NCI-H1105 (cell line): ENCODE measurements at regions not wholly inside any gene's neighbourhood (a gene's known extent, or its start where the extent isn't known, plus 50 kb on each side); places are given as distances from the start of the nearest gene placed in this dataset.
"Not testable (repeated sequence)": the region's sequence is repeated elsewhere in the genome, so short reads cannot be mapped to it uniquely, and the experiment has no call there.

ENCODE experiments used
- DNase-seq: peaks from one replicate; lab custom pipeline; 2025; lab: John Stamatoyannopoulos, UW

DNA sequence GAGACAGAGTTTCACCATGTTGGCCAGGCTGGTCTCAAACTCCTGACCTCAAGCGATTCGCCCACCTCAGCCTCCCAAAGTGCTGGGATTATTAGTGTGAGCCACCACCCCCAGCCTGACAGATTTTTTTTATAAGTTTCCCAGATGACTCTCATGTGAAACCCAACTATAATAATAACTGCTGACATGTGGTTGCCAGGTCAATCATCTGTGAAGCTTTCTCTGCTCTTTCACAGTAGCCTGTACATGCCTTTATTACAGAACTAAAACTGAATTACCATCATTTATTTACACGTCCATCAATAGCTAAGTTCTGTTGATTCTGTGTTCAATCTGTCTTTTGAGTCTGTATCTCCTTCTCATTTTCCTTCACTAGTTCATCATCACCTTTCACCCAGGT lies 218.5 kb downstream of the RPS29 start:
- DNase-seq, result no peak

DNA sequence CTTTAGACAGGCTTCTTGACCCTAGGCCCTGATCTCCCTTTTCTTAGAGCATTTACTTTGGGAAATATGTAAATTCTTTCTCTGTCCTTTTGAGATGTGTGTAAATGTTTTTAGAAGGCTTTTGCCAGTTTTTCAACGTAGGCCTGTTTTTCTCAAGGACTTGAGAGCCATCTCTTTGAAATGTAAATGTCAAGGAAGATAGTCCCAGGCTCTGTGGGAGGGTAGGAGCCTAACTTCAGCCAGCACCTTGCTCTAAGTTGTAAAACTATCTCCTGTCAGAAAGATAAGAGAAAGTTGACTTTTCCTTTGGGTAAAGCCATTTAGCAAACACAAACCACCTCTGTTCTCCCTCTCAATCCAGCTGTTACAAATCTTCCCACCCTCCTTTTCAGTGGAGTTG lies 219.8 kb downstream of the RPS29 start:
- DNase-seq, result no peak

DNA sequence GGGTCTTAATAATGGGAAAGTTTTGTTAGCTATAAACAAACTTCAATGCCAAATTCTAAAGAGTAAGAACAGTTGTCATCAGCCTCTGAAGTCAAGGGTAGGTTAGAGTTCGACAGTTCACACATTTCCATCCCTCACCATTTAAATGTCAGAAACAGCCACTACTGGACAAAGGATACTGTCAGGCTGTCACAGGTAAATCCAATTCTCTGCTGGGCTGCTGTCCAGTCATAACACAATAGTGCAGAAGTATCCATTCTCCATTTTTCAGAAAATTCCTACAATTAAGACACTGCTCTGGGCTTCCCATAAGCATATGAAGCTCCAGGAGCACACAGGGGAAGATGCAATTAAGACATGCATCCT lies 221.4 kb downstream of the RPS29 start:
- DNase-seq, result no peak

DNA sequence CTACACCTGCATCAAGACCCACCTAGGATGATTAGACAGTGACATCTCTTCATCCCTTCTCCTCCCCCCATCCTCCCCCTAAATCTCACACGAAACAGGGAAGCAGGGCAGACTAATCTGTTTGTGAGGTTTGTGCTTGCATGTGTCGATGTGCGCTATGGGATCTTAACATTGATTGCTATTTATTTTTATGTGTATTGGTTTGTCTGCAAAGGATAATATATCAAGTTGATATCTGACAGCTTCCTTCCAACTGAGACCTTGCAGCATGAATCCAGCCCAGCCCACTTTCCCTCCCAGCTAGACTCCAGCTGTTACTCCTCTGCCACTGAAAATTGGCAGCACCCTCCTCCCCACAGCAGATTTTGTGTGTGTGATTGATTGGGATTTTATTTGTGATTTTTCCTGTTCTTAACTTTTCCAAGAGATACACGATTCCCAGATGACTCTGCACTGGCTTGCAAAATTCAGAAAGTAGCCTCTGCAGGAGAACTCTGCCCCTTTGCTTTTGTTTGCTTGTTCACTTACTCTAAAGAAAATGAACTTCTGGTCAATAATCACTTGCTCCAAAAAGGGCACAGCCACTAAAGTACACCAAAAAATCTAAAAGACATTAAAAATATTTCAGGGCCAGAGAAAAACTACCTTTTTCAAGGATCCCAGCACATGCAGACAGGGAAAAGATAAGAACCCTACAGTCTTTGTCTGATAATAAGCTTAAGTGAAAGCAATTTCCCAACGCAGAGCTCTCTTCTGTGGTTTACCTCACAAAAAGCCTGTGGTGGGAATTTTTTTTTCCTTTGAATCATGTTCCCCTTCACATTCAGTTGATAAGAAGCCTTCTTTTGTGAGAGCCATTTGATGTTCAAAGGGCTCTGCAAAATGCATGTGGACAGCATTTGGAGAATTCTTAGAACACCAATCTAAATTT lies 222.1 kb downstream of the RPS29 start:
- DNase-seq, result no peak

DNA sequence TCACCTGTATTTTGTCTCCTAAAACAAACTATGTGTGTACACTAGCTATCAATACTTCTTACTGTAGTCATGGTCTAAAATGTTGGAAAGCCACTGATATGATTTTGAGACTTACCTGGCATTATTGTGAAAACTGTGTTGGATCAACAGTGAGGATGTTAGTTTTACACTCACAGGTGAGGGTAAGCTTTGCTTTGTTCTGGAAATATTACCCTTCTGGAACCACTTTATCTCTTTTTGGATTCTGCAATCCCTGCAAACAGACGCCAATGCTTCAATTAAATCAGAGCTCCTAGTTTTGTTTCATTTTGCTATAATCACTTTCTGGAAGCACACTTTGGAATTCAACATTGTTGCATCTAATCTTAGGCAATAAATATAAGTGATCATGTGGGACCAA lies 223.3 kb downstream of the RPS29 start:
- no peak for DNase-seq

DNA sequence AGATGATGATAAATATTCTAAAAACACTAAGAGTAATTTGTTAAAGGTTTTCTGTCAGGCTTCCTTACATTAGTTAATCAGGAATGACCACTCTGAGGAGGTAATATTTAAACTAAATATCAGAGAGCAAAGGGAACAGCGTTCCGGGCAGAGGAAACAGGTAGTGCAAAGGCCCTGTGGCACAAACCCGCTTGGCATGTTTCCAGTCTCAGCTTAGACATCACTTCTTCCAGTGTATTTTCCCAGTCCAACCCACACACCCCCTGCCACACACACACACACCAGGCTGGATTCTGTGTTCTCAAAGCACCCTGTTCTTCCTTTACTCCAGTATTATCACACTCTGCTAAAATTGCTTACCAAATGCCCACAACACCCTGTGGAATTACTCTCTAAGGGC lies 247.1 kb downstream of the RPS29 start:
- no peak for DNase-seq

DNA sequence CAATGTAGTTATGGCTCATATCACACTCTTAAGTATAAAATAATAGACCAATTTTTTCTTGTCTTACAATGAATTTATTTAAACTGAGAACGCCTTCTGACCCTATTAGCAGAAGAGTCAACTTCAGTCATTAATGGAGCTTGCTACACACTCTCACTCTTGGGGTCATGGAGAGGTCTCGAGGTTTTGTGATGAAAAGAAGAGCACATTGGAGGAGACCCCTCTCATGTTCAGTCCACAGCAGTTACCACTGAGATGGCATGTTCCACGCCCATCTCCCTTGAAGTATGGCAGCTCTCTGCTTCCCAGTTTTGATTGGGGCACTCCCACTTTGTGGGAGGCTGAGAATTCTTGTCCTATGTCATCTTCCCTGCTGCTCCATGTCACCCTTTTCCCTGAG lies 266.4 kb downstream of the RPS29 start:
- no peak for DNase-seq

DNA sequence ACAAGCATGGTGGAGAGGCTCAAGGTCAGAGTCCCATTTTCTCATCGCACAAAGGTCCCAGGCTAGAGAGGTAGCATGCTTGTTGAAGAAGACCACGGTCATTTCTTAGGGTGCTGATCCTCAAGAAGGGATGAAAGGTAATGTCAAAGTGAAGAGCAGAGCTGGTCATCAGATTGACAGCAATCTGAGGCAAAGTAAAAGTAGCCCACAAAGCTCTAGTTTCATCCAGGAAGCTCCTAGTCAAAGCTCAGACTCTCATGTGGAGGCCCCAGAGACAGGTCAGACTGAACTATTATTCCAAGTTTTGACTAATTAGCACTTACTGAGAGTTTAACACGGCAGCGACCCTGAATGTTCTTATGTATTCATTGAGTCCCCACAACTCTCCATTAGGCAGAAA lies 270.6 kb downstream of the RPS29 start:
- no peak for DNase-seq

DNA sequence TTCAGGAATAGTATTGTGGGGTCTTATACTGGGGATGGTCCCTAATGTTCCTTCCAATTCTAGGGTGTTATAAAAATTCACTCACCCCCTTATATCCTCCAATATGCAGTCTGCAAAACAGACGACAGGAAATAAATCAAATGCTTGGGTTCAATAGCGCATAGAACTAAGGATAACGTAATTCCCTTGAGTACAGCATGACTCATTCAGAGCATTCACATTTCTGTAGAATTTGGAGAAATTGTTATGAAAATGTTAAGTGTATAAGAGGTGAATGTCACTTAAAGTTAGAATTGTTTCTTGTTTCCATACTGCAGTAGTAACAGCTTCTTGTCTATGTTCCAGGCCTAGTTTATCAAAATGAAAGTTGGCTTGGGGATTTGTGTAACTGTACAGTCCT lies 271.4 kb downstream of the RPS29 start:
- DNase-seq, result no peak

DNA sequence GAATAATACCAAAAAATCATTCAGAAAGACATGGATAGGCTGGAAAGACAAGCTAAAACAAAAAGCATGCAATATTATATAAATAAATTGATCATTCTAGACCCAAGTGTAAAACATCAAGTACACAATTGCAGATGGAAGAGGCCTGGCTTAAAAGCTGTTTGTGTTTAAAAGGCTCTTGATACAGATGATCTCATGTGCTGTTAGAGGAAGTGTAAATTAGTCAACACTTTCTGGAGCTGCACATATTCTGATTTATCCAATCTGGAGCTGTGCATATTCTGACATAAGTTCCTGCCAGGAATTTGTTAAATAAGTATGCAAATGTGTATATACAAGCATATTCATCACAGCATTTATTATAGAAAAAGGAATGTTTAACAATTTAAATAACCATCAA lies 273.1 kb downstream of the RPS29 start:
- no peak for DNase-seq

DNA sequence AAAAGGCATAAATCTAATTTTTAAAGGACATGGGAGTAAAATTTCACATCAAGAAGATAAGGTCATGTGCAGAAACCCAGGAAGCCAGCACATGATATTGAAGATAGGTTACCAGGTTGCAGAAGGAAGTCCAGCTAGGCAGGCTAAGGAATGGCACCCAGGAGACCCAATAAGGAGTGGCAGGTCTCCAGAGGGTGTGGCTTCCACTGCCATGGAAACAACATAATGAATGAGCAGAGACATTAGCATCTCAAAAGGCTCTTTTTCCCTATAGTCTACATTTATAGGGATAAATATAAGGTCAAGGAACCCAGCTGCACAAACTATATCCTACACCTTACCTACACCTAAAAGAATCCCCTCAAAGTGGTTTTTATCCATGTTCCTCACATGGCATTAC lies 275.9 kb downstream of the RPS29 start:
- no peak for DNase-seq

DNA sequence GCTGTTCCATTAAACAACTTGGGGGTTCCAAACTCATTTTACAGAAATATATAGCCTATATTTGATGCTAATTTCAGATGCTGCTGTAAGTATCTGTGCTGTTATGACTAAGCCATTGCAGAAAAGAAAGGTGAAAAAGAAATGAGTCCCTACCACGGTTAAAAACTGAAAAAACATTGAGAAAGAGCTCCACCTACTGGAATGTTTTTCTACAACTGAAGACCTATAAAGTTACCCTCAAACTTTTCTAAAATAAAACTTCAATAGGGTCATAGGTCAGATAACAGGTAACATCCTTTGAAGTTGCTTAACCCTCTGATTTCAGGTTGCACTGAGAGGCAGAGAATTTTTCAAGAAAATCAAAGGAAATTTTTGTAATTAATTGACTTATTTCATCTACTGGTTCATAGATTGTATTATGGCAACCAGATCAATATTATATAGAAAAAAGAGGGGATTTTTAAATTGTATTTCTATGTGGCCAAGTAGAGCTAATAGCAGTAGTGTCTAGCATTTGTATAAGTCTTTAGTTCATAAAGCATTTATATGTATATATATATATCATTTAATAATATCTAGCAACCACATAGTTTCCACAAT lies 279.9 kb downstream of the RPS29 start:
- DNase-seq, result peak; percentile 15

DNA sequence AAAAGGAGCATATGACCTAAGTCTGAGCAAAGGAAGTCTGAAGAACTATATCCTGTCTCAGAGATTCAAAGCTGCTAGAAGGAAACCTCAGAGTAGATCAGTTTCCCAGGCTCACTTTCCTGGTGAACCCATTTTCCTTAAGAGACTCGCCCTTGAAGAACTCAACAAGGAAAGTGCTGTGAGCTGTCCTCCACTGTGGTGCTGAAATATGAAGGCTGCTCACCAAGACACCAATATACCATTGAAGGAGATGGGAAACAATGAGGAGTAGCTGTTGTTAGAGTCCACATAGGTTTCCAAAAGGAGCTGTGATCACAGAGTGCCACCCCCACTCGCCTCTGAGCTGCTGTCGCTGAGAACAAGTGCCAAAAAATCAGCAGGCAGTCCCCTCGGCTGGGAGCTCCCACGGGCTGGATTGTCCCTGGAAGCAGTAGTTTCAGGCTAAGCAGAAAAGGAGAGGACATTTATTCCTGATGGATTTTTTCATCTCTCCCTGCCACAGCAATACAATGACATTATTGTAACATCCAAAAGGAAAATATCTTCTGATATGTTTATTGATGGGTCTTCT lies 282.1 kb downstream of the RPS29 start:
- no peak for DNase-seq

DNA sequence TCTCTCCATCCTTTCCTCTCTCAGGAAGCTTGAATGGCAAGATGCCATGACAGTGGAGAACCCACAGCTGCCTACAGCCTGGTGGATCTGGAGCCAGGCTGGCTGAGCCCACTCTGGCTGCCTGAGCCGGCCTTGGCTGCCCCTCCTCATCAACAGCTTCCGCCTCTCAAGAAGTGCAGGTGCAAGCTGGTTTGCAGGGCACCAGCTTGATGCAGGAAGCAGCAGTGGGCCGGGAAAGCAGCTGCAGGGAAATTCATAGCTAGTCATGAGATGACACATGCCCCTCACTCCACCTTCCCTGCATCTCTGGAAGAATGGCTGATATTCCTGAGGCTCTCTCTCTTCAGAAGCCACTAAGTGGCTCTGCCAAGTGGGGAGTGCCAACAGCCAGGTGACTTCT lies 289.1 kb downstream of the RPS29 start:
- DNase-seq, result peak; percentile 2

DNA sequence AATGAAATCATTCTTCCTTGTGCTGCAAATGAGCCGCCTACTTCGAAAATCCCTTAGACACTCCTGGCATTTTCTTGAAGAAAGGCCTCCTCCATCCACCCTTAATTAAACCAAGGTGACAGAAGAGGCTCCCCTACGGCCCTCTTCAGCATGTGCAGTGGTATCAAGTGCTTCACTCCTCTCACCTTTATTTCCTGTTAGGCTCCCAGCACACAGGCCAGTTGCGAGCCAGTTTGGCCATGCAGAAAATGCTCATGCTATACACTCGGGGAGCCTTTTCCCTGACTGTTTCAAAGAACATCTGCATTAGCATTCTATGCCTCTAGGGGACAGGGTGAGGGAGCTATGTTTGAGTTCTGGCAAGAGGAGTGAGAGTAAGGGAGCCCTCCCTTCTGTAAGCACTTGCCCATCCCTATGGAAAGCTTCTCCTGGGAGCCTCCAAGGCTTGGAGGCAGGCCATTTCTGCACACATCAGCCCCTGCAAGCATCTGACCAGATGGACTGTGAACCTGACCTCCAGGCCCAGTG lies 291.5 kb downstream of the RPS29 start:
- DNase-seq, result no peak

DNA sequence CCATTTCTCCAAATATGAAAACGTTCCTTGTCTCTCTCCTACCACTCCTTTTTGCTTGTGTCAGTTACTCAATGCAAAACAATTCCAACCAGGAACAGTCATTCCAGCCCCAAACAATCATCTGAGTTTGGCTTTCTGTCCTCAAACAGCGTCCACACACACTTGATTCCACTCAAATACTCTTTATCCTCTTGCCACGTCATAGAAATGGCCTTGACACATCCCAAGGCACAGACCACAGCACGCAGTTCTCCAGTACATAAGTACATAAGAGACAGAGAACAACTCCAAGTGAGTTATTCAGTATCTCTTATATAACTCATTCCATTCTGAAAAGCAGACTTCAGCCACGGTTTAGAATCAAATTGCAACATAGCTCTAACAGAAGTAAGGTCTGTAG lies 299.2 kb downstream of the RPS29 start:
- DNase-seq, result no peak

DNA sequence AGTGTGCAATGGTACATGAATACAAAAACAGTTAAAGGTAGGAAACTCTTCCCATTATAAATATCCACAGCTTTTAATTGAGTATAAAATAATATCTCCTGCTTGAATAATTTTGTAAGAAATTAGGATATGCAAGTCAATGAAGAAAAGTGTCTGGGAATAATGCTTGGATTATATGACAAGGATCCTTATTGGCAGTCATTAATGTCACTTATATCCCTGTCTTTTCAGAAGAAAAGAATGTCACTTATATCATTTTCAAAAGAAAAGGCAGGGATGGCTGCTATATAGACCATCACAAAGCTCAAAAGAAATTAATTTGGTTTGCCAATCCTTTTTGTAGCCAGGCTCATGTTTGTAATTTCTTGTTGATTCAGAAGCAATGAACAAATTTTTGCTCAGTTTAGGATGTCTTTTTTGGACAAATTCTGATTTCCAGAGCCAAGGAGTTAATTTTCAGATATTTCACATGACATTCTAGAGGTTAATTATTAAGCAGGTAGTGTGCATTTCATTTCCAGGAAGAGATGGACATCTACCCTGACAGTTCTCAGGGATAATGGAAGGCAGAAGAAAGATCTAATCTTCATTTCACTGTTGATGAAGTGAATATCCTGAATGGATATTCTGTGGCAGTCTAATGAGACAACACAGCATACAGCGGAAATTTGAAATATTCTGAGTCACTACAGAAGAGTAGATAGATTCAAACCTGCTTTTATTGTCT lies 299.8 kb downstream of the RPS29 start:
- DNase-seq, result no peak

DNA sequence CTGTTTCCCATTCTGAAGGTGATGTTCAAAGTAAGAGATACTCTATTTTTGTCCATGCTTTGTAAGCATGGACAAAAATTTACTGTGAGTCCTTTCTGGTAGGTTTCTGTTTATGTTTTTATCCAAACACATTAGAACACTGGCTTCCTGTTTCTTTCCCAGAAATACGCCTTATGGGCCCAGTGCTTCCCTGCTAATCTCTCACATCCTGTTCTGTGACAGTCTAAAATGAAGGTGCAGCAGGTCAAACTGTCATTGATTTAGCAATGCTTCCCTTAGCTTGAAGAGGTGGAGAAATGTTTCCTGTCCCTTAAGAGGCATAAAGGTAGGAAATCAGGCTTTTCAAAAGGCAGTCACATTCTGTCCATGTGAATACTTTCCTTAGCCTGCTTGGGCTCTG lies 305.6 kb downstream of the RPS29 start:
- DNase-seq, result no peak

DNA sequence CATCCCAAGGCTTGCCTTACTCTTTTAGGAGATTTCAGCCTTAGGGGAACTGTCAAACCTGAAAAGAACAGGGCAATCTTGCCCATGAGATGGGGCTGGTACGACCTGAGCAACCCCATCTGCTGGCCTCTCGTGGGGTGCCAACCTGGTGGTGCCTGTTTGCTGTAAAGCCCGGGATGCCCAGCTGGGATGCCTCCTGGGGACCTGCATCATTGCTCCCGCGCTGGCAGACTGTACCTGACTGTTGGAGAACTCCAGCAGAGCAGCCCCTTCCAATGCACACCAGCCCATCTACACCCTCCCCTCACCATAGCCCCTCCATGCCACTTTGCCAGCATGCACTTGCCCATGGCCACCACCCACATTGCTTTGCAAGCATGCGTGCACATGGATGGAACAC lies 335.7 kb downstream of the RPS29 start:
- no peak for DNase-seq

DNA sequence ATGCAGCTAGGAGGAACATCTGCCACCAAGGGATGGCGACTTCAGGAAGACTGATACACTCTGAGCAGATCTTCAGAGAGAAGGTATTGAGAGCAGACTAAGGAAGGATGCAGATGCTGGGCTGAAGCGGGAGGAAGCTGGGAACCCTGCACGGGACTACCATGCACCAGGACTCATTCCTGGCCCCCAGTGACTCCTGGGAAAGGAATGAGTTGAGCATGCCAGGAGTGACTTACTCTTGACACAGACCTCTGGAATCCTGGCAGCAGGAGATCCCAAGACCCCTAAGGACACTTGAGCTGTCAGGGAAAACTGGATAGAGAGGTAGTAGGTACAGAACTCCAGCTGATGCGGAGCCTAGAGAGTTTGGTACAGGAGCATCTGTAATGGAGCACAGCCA lies 336.1 kb downstream of the RPS29 start:
- DNase-seq, result no peak

DNA sequence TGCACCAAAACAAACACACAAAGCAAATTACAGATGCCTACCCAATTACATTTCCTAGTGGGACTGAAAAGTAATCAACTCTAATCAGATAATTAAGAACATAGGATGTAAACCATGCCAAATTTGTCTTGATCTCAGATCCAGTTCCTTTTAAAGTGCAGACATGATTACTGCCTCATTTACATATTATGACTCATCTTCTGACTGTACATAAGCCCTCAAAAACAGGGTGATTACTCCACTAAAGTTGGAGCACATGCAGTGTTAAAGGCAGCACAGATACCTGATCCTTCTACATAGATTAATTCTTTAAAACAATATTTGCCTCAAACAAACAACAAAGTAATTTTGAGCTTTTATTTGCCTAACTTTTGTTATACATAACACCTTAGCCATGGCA lies 337.2 kb downstream of the RPS29 start:
- no peak for DNase-seq

DNA sequence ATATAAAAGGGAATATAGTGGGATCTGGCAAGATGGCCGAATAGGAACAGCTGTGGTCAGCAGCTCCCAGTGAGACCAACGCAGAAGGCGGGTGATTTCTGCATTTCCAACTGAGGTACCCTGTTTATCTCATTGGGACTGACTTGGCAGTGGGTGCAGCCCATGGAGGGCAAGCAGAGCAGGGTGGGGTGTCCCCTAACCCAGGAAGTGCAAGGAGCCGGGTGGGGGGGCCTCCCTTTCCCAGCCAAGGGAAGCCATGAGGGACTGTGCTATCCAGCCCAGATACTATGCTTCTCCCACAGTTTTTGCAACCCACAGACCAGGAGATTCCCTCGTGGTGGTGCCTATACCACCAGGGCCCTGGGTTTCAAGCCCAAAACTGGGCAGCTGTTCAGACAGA lies 342.4 kb downstream of the RPS29 start:
- DNase-seq, result not testable (repeated sequence)

DNA sequence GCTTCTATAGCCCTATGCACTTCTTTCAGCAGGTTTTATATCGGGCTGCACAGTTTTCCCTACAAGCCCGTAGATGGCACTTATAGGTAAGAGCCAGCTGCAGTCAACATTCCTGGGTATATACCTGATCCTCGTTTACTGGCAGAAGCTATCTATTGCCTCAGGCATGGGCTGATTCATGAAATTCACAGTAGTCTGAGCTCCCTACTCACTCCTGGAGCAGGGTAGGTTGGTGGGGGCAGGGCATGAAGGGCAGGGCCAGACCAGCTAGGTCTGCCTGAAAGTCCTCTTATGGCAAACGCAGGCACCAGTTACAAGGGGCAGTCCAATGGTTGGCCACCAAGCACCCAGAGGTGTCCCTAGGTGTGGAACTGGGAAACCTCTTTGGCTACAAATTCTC lies 345.8 kb downstream of the RPS29 start:
- no peak for DNase-seq
